H1 (cell line): ENCODE measurements at regions not wholly inside any gene's neighbourhood (a gene's known extent, or its start where the extent isn't known, plus 50 kb on each side); places are given as distances from the start of the nearest gene placed in this dataset.

Experiments
- CTCF ChIA-PET: fragments of 300-600 bp; sonication (Branson Sonifier 250); formaldehyde crosslinking; loops from one replicate; lab custom pipeline; 2021; ENCODE audit not compliant: partially characterized antibody; lab: Charles Lee
- POLR2A ChIA-PET: fragments of 300-600 bp; sonication (Branson Sonifier 250); formaldehyde crosslinking; loops from one replicate; lab custom pipeline; 2021; ENCODE audit warnings: inconsistent platforms; ENCODE audit not compliant: partially characterized antibody; lab: Charles Lee
- DNase-seq, 2 experiments: peaks; one replicate each; pipeline versions ENCODE4 v3.0.0 to v3.0.0-alpha.2; 2010 to 2022; ENCODE audit warnings: low spot score in 2 of 2, low read depth in 1 of 2, mixed read lengths in 1 of 2
- FAIRE-seq: peaks from 2 replicates; lab custom pipeline; 2011; peaks lifted over from hg19 to GRCh38; lab: Jason Lieb, UNC
- H2AFZ ChIP-seq: 2 replicates; pipeline ENCODE4 v1.8.1; 2012; ENCODE audit warnings: low read length, inconsistent platforms
- H2AK5ac ChIP-seq: 2 replicates; pipeline ENCODE4 v1.6.1; 2013; ENCODE audit warnings: low read depth, low read length
- H2BK120ac ChIP-seq: replicated peaks from 2 replicates; pipeline ENCODE3; 2013; ENCODE audit warnings: low read depth, low read length, inconsistent platforms
- H2BK12ac ChIP-seq: 2 replicates; pipeline ENCODE4 v1.6.1; 2013; ENCODE audit warnings: low read depth, low read length
- H2BK15ac ChIP-seq: 2 replicates; pipeline ENCODE4 v1.6.1; 2013; ENCODE audit warnings: low read length
- H2BK20ac ChIP-seq: 2 replicates; pipeline ENCODE4 v1.6.1; 2013; ENCODE audit warnings: low read length
- H2BK5ac ChIP-seq: 2 replicates; pipeline ENCODE4 v1.6.1; 2013; ENCODE audit warnings: low read depth, low read length
- H3K14ac ChIP-seq: 2 replicates; pipeline ENCODE4 v1.6.1; 2013; ENCODE audit warnings: inconsistent platforms; ENCODE audit not compliant: insufficient read length
- H3K18ac ChIP-seq: 2 replicates; pipeline ENCODE4 v1.6.1; 2013; ENCODE audit warnings: low read length; ENCODE audit errors: extremely low read depth
- H3K23ac ChIP-seq: 2 replicates; pipeline ENCODE4 v1.6.1; 2013; ENCODE audit warnings: inconsistent platforms; ENCODE audit not compliant: insufficient read length
- H3K23me2 ChIP-seq: 2 replicates; pipeline ENCODE4 v1.6.1; 2013; ENCODE audit warnings: low read depth, low read length
- H3K27ac ChIP-seq: 2 replicates; pipeline ENCODE4 v1.6.1; 2011; ENCODE audit warnings: low read depth, low read length, inconsistent platforms
- H3K27me3 ChIP-seq, 4 experiments: replicated peaks in 1 of 4; 1 replicate in 1 of 4; 2 replicates in 3 of 4; pipeline versions ENCODE4 v1.6.1 to v1.8.1; 2011 to 2013; ENCODE audit warnings: low read length in 3 of 4, mild to moderate bottlenecking in 3 of 4, inconsistent platforms in 2 of 4, mixed read lengths in 2 of 4, moderate library complexity in 1 of 4; ENCODE audit not compliant: control insufficient read depth in 3 of 4, insufficient read depth in 3 of 4; ENCODE audit errors: extremely low read depth in 1 of 4
- H3K36me3 ChIP-seq, 4 experiments: 2 replicates each; pipeline versions ENCODE4 v1.6.1 to v1.8.1; 2011 to 2013; ENCODE audit warnings: mild to moderate bottlenecking in 4 of 4, low read length in 3 of 4, moderate library complexity in 2 of 4, control low read depth in 1 of 4, inconsistent platforms in 1 of 4; ENCODE audit not compliant: insufficient read depth in 4 of 4, control insufficient read depth in 2 of 4
- H3K4ac ChIP-seq: replicated peaks from 2 replicates; pipeline ENCODE3; 2013; ENCODE audit warnings: low read length, low read depth, mixed read lengths, inconsistent platforms; ENCODE audit not compliant: insufficient read length
- H3K4me1 ChIP-seq, 4 experiments: replicated peaks in 1 of 4; 1 replicate in 1 of 4; 2 replicates in 3 of 4; pipeline versions ENCODE4 v1.6.1 to v1.8.1; 2011 to 2013; ENCODE audit warnings: low read length in 3 of 4, inconsistent platforms in 2 of 4, mixed read lengths in 1 of 4; ENCODE audit not compliant: insufficient read depth in 4 of 4, control insufficient read depth in 3 of 4
- H3K4me2 ChIP-seq, 2 experiments: 2 replicates each; pipeline versions ENCODE4 v1.6.1 to v1.8.1; 2011 to 2013; ENCODE audit warnings: low read depth in 2 of 2, low read length in 2 of 2, control low read depth in 1 of 2, inconsistent platforms in 1 of 2, mild to moderate bottlenecking in 1 of 2; ENCODE audit not compliant: insufficient read depth in 1 of 2
- H3K4me3 ChIP-seq, 4 experiments: fragments of 200-600, 300-600 bp in 1 of 4; sonication (generic), shearing (Covaris generic), sonication (Bioruptor Twin) in 1 of 4; 2 replicates each; pipeline versions ENCODE4 v1.5.1 to v1.8.1; 2011 to 2016; ENCODE audit warnings: low read length in 4 of 4, low read depth in 3 of 4, control low read depth in 2 of 4, inconsistent platforms in 2 of 4, mild to moderate bottlenecking in 2 of 4, mixed read lengths in 1 of 4, moderate library complexity in 1 of 4; ENCODE audit not compliant: insufficient read depth in 2 of 4; ENCODE audit errors: extremely low read depth in 1 of 4
- H3K56ac ChIP-seq: replicated peaks from 2 replicates; pipeline ENCODE3; 2013; ENCODE audit warnings: low read depth, mild to moderate bottlenecking, mixed read lengths, low read length, inconsistent platforms; ENCODE audit not compliant: insufficient read length
- H3K79me1 ChIP-seq: 2 replicates; pipeline ENCODE4 v1.6.1; 2013; ENCODE audit warnings: low read depth, low read length, control low read depth
- H3K79me2 ChIP-seq, 2 experiments: 2 replicates each; pipeline versions ENCODE4 v1.6.1 to v1.8.1; 2012 to 2013; ENCODE audit warnings: low read length in 2 of 2, mild to moderate bottlenecking in 2 of 2, inconsistent platforms in 1 of 2; ENCODE audit not compliant: insufficient read depth in 2 of 2, control insufficient read depth in 1 of 2
- H3K9ac ChIP-seq, 4 experiments: replicated peaks in 1 of 4; 1 replicate in 1 of 4; 2 replicates in 3 of 4; pipeline versions ENCODE4 v1.6.1 to v1.8.1; 2011 to 2013; ENCODE audit warnings: low read depth in 3 of 4, low read length in 3 of 4, control low read depth in 2 of 4, mild to moderate bottlenecking in 2 of 4, moderate library complexity in 2 of 4, inconsistent platforms in 1 of 4; ENCODE audit errors: extremely low read depth in 1 of 4
- H3K9me3 ChIP-seq, 2 experiments: 2 replicates each; pipeline versions ENCODE4 v1.6.1 to v1.8.1; 2012 to 2013; ENCODE audit warnings: mild to moderate bottlenecking in 2 of 2, moderate library complexity in 2 of 2, control low read depth in 1 of 2, inconsistent platforms in 1 of 2, low read depth in 1 of 2, low read length in 1 of 2, mixed read lengths in 1 of 2; ENCODE audit not compliant: insufficient read depth in 2 of 2
- H4K20me1 ChIP-seq, 2 experiments: replicated peaks in 1 of 2; 2 replicates each; pipeline versions ENCODE3 to v1.8.1; 2011 to 2013; ENCODE audit warnings: inconsistent platforms in 2 of 2, low read length in 2 of 2, mild to moderate bottlenecking in 1 of 2; ENCODE audit not compliant: insufficient read depth in 2 of 2, control insufficient read depth in 1 of 2
- H4K5ac ChIP-seq: 2 replicates; pipeline ENCODE4 v1.6.1; 2013; ENCODE audit warnings: low read length, low read depth, mixed read lengths, inconsistent platforms; ENCODE audit not compliant: insufficient read length
- H4K8ac ChIP-seq: 2 replicates; pipeline ENCODE4 v1.8.0; 2013; ENCODE audit warnings: mild to moderate bottlenecking, moderate library complexity, low read length, inconsistent platforms; ENCODE audit not compliant: insufficient read depth; ENCODE audit errors: extremely low read depth
- H4K91ac ChIP-seq: replicated peaks from 2 replicates; pipeline ENCODE3; 2013; ENCODE audit warnings: low read length, mixed read lengths, inconsistent platforms; ENCODE audit not compliant: insufficient read length
- CBX5 ChIP-seq: fragments of 300-800, 300-1000 bp; sonication (generic); IDR thresholded peaks from 2 replicates; pipeline ENCODE4 v1.7.1; 2016; ENCODE audit warnings: antibody characterized with exemption, low read length, low read depth
- CEBPB ChIP-seq: IDR thresholded peaks from 2 replicates; pipeline ENCODE4 v1.6.1; 2012; ENCODE audit warnings: low read depth, low read length
- EGR1 ChIP-seq: IDR thresholded peaks from 2 replicates; pipeline ENCODE4 v1.6.1; 2011; ENCODE audit warnings: low read depth, low read length, borderline replicate concordance
- EP300 ChIP-seq, 2 experiments: IDR thresholded peaks; 1 replicate in 1 of 2; 2 replicates in 1 of 2; pipeline ENCODE4 v1.6.1; 2011 to 2012; ENCODE audit warnings: low read depth in 2 of 2, low read length in 2 of 2, mild to moderate bottlenecking in 2 of 2, borderline replicate concordance in 1 of 2, inconsistent platforms in 1 of 2, moderate library complexity in 1 of 2
- GTF2F1 ChIP-seq: IDR thresholded peaks from 2 replicates; pipeline ENCODE4 v1.6.1; 2012; ENCODE audit warnings: low read depth, low read length, improper control_type of control experiment, borderline replicate concordance
- KDM5A ChIP-seq: fragments of 200-600 bp; IDR thresholded peaks from 2 replicates; pipeline ENCODE4 v1.7.1; 2012; ENCODE audit warnings: mild to moderate bottlenecking, low read length, inconsistent platforms, mixed read lengths
- MAFK ChIP-seq: IDR thresholded peaks from 2 replicates; pipeline ENCODE4 v1.6.1; 2012; ENCODE audit warnings: low read depth, mild to moderate bottlenecking, improper control_type of control experiment, low read length
- SP2 ChIP-seq: IDR thresholded peaks from 2 replicates; pipeline ENCODE4 v1.6.1; 2012; ENCODE audit warnings: mild to moderate bottlenecking, low read length, inconsistent platforms
- SP4 ChIP-seq: IDR thresholded peaks from 2 replicates; pipeline ENCODE4 v1.6.1; 2012; ENCODE audit warnings: low read length, inconsistent platforms
- TAF7 ChIP-seq: optimal IDR thresholded peaks from 2 replicates; pipeline ENCODE3; 2011; ENCODE audit warnings: low read depth, mild to moderate bottlenecking, inconsistent platforms, low read length, moderate library complexity, borderline replicate concordance
- TCF12 ChIP-seq: IDR thresholded peaks from 2 replicates; pipeline ENCODE4 v1.6.1; 2011; ENCODE audit warnings: low read depth, mild to moderate bottlenecking, low read length
- ZNF274 ChIP-seq: IDR thresholded peaks from 2 replicates; pipeline ENCODE4 v1.7.0; 2012; ENCODE audit warnings: low read length, borderline replicate concordance; ENCODE audit errors: extremely low read depth
- WGBS, 2 experiments: shearing (Covaris generic) in 1 of 2; methylation state at CpG; one replicate each; pipeline versions ENCODE4 v1.1.6 to v1.1.7; 2013 to 2015; ENCODE audit warnings: low lambda C conversion rate in 2 of 2, mixed read lengths in 2 of 2, inconsistent platforms in 1 of 2, low coverage in 1 of 2, missing lambda C conversion rate in 1 of 2; ENCODE audit not compliant: insufficient replicate concordance in 2 of 2, insufficient coverage in 1 of 2, insufficient read length in 1 of 2; ENCODE audit errors: extremely low coverage in 1 of 2, missing lambda C conversion rate in 1 of 2; 5-methylcytosine and 5-hydroxymethylcytosine counted together

DNA sequence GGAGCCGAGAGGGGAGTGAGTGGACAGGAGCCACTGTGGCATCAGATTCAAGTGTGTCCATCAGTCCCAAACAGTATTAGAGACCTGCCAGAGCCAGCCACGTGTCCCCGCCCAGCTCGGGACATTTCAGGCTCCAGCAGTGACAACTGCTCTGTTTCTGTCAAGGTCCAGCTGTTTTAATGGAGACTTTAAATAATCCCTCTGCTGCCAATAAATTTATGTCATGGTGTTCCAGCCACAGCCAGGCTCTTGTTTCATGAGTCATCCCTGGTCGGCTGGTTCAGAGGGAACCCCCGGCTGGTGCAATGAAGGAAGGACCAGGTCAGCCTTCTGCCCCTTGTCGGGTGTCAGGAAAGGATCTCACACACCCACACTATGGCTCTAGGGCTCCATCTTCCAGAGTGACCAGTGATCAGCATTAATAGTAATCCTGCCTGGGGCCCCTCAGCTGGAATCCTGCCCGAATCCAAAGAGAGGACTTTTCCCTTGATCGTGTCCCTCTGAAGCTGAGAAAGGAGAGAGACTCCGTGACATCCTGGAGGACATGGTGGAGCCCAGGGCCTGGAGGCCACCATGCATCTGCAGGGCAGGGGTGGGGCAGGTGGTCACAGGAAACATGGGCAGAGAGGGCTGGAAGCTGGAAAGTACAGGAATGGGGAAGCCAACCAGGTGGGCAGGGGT is 197.3 kb downstream of the MATN1 start:
- 84% methylated on average over 10 of the region's 10 CpGs; no CpG with 5 or more reads in 1 of the 2 experiments for WGBS, 2 experiments
- FAIRE-seq (no peak), DNase-seq (peak in 1 of 2 experiments; percentile 33)
- Histone ChIP-seq H3K4me3 (no peak overlapping the region), H3K4ac (no peak overlapping the region), H3K27ac (no peak overlapping the region), H4K5ac (no peak overlapping the region), H3K4me1 (peaks cover 0 to 8% (median 0%) of the 10 kb centered on the region in 4 experiments; a peak in 2 of 7 replicates), H3K23me2 (no peaks in the 10 kb centered on the region), H4K91ac (no peak overlapping the region), H3K79me2 (no peaks in the 10 kb centered on the region), H3K14ac (no peak overlapping the region), H3K18ac (no peak overlapping the region), H4K8ac (no peak overlapping the region; the same call in 1 of the 2 replicates), H3K36me3 (no peaks in the 10 kb centered on the region), H2AFZ (no peak overlapping the region), H2BK15ac (no peak overlapping the region), H3K56ac (no peak overlapping the region), H2BK20ac (no peak overlapping the region), H2BK5ac (no peak overlapping the region), H2BK120ac (no peak overlapping the region), H3K9ac (no peak overlapping the region), H4K20me1 (no peaks in the 10 kb centered on the region), H3K23ac (no peak overlapping the region), H3K9me3 (no peaks in the 10 kb centered on the region), H3K4me2 (no peak overlapping the region), H2AK5ac (no peak overlapping the region), H2BK12ac (no peak overlapping the region), H3K27me3 (no peaks in the 10 kb centered on the region), H3K79me1 (no peaks in the 10 kb centered on the region)
- CTCF ChIA-PET: interaction anchor here (0.6 to 1.4 kb wide), 3 partner anchors 9 to 12 kb away, joined by 3 read pairs; no protein-coding TSS in a partner anchor
- POLR2A ChIA-PET: interaction anchor here (1.4 kb wide), 1 partner anchor 14 kb away, joined by 3 read pairs; no protein-coding TSS in a partner anchor
- no peak for TF ChIP-seq SP2
- TF ChIP-seq TAF7: no peak
- TF ChIP-seq EGR1: no peak
- no peak for TF ChIP-seq TCF12
- no peak for TF ChIP-seq ZNF274
- TF ChIP-seq EP300 (IDR thresholded peaks at IDR 0.05; ENCODE audit: borderline replicate concordance in 1 of 2, low read depth in 2 of 2, low read length in 2 of 2): no peak
- no peak for TF ChIP-seq SP4
- no peak for TF ChIP-seq KDM5A
- no peak for TF ChIP-seq MAFK
- TF ChIP-seq CBX5: no peak
- no peak for TF ChIP-seq CEBPB
- no peak for TF ChIP-seq GTF2F1
